22Rv1 (cell line): ENCODE measurements at regions not wholly inside any gene's neighbourhood (a gene's known extent, or its start where the extent isn't known, plus 50 kb on each side); places are given as distances from the start of the nearest gene placed in this dataset.

Source experiments
- H3K27ac ChIP-seq: fragments of 450-650 bp; 2 replicates; pipeline ENCODE4 v1.5.1; 2017
- CTCF ChIP-seq: fragments of 450-650 bp; IDR thresholded peaks from 2 replicates; pipeline ENCODE4 v1.5.1; 2017; ENCODE audit warnings: mild to moderate bottlenecking
- ZFX ChIP-seq: fragments of 450-650 bp; IDR thresholded peaks from 2 replicates; pipeline ENCODE4 v1.6.1; 2017; ENCODE audit warnings: antibody characterized with exemption, borderline replicate concordance

DNA sequence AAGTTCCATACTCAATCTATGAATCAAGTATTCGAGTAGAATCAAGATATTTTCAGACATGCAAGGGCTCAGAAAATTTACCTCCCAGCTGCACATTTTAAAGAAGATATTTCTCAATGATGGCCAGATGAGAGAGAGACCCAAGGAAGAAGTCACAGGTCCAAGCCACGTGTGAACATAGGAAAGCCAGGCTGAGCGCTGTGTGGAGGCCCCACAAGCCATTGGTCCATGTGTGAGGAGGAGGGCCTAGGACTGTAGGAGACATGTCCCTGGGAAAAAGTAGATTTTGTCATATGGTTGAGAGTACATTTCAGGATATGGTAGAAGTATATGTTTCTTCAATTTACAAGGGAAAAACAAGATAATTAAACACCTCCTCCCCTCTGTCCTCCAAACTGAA lies 115.8 kb upstream of the RPS23 start:
- TF ChIP-seq ZFX = no peak
- no peak for TF ChIP-seq CTCF
- no peak overlapping the region for H3K27ac ChIP-seq

GRCh38 chr5:82390088-82390487 lies 111.9 kb upstream of the RPS23 start:
- TF ChIP-seq CTCF = no peak
- TF ChIP-seq ZFX = no peak

GRCh38 chr5:82389347-82389746 lies 111.2 kb upstream of the RPS23 start:
- no peak overlapping the region for H3K27ac ChIP-seq
- no peak for TF ChIP-seq ZFX
- no peak for TF ChIP-seq CTCF

More at GRCh38 chr5:82390088-82390487, 111.9 kb upstream of the RPS23 start:
- H3K27ac ChIP-seq = no peak overlapping the region

DNA sequence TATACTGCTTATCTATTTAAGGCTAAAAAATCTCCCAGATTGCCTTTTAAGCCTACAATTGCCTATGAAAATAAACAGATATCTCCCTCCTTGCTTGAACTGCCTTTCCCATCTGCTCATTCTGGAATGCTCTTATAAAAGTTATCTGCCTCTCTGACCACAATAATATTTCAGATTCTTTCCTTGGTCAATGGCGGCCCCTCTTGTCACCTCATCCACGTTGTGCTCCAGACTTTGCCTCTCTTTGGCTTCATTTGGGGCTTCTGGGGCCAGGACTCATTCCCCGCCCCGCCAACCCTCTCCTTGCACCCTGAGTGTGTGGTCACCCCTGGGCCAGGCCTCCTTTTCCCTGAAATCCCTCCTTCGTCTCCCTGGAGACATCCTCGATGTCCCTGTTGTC lies 110.0 kb upstream of the RPS23 start:
- H3K27ac ChIP-seq = no peak overlapping the region
- TF ChIP-seq ZFX = no peak
- TF ChIP-seq CTCF = no peak

DNA sequence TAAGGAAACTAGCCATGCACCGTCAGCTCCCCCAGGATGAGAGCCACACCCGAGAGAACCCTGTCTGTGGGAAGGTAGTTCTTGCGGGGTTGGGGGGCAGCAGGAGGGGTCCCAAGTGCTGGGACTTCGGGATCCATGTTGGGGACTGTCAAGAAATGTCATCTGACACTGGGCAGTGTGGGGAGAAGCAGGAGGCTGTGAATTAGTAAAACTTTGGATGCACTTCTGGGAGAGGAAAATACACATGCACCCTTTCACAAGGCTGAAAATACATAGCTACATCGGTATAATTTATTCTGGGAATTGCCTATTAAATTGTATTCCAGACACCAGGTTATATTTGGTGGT lies 109.6 kb upstream of the RPS23 start:
- no peak overlapping the region for H3K27ac ChIP-seq
- no peak for TF ChIP-seq CTCF
- no peak for TF ChIP-seq ZFX

- TF ChIP-seq ZFX = no peak
- TF ChIP-seq CTCF = no peak
- no peak overlapping the region for H3K27ac ChIP-seq
These were observed 109.1 kb upstream of the RPS23 start for GRCh38 chr5:82387001-82387818.

- TF ChIP-seq CTCF = no peak
- H3K27ac ChIP-seq = no peak overlapping the region
These were observed 108.4 kb upstream of the RPS23 start for GRCh38 chr5:82386576-82386975.
